Fibroblast of mammary gland (primary cell): ENCODE measurements at regions not wholly inside any gene's neighbourhood (a gene's known extent, or its start where the extent isn't known, plus 50 kb on each side); places are given as distances from the start of the nearest gene placed in this dataset.

Experiments used
- DNase-seq: peaks from one replicate; pipeline ENCODE4 v3.0.0-alpha.2; 2010; ENCODE audit warnings: low read depth
- H3K4me3 ChIP-seq: 2 replicates; pipeline ENCODE4 v1.5.1; 2011; ENCODE audit warnings: low read depth, mild to moderate bottlenecking, low read length, moderate library complexity; ENCODE audit not compliant: control insufficient read depth
- TF ChIP-seq, protein P1 (sequence below): conservative IDR thresholded peaks from 2 replicates; pipeline ENCODE4 v1.5.1; 2011; ENCODE audit warnings: low read depth, low read length, inconsistent platforms; ENCODE audit not compliant: control insufficient read depth, insufficient read depth

DNA sequence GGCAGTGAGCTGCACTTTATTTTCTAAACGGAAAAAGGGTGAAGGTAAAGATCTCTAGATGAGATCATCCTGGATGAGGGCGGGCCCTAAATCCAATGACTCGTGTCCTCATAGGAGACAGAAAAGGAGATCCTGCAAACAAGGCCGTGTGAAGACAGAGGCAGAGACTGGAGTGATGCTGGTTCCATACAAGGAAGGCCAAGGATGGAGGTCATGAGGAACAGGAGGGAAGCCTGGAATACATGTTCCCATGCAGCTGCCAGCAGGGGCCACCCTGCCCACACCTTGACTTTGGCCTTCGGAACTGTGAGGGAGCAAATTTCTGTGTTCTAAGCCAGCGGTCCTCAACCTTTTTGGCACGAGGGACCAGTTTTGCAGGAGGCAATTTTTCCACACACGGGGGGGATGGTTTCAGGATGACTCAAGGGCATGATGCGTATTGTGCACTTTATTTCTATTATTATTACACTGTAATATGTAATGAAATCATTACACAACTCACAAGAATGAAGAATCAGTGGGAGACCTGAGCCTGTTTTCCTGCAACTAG, 94.3 kb downstream of the PSMG1 start:
- TF ChIP-seq, protein P1, sequence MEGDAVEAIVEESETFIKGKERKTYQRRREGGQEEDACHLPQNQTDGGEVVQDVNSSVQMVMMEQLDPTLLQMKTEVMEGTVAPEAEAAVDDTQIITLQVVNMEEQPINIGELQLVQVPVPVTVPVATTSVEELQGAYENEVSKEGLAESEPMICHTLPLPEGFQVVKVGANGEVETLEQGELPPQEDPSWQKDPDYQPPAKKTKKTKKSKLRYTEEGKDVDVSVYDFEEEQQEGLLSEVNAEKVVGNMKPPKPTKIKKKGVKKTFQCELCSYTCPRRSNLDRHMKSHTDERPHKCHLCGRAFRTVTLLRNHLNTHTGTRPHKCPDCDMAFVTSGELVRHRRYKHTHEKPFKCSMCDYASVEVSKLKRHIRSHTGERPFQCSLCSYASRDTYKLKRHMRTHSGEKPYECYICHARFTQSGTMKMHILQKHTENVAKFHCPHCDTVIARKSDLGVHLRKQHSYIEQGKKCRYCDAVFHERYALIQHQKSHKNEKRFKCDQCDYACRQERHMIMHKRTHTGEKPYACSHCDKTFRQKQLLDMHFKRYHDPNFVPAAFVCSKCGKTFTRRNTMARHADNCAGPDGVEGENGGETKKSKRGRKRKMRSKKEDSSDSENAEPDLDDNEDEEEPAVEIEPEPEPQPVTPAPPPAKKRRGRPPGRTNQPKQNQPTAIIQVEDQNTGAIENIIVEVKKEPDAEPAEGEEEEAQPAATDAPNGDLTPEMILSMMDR = no peak
- peak; percentile 82 for DNase-seq
- no peak overlapping the region for H3K4me3 ChIP-seq

DNA sequence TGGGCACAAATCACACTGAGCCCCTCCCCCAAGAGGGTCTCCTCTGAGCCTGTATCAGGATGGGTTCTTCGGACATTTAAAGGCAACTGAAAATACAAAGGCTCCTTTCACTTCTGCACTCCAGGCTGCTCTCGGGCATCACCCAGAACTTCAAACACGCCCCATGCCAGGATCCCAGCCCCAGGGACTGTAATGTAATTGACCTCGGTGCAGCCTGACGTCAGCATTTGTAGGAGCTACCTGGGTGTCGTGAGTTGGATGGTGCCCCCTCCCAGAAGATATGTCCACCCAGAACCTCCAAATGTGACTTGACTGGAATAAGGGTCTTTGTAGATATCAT, 95.2 kb downstream of the PSMG1 start:
- no peak overlapping the region for H3K4me3 ChIP-seq
- DNase-seq = no peak
- TF ChIP-seq, protein P1 = no peak

DNA sequence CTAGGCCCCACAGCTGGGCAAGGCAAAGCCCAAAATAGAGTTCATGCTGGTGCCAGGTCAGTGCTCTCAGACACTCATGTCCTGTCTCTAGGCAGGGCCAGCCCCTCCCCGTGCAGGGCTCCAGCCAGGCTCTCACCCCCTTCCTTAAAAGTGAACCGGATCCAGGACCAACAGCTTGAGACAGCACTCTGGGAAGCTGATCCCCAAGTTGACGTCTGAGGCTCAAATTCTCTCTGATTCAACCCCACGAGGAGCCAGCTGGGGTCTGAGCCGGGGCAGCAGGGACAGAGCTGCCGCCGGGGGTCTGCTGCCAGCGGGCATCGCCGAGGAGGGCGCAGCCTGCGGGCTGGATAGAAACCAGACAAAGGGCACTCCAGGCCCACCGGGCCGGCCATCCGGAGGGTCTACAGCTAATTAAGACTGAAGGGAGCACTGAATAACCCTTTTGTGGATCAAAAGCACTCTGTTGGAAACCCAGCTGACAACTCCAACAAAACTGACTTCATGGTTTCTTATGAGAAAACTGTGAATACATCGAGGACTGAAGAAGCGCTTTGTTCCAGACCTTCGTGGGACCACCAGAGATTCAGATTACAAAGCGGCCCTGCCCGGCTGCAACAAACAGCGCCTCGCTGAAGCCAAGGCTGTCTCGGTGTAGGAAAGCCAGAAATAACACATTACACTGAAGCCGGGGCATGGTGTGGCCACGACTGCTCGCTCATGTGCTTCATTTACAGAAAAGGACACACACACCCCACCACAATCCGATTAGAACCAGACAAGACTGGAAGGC, 95.8 kb downstream of the PSMG1 start:
- no peak for DNase-seq
- no peak overlapping the region for H3K4me3 ChIP-seq
- TF ChIP-seq, protein P1 = no peak

DNA sequence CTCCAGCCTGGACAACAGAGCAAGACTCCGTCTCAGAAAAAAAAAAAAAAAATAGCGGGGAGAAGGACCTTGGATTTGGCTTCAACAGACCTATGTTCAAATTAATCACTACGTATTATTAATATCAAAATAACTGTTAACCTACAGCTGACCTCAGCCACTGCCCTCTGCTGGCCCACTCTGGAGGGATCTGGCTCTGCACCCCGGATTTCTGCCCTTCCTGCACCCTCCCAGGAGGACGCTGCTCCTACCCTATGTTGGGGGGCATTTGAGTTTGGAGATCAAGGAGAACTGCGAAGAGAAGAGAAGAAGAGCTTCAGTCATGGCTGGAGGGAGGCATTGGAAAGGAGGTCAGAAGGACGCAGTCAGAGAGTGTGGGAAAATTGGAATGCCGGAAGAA, 96.7 kb downstream of the PSMG1 start:
- DNase-seq = no peak
- no peak overlapping the region for H3K4me3 ChIP-seq
- TF ChIP-seq, protein P1 = peak; percentile 5

DNA sequence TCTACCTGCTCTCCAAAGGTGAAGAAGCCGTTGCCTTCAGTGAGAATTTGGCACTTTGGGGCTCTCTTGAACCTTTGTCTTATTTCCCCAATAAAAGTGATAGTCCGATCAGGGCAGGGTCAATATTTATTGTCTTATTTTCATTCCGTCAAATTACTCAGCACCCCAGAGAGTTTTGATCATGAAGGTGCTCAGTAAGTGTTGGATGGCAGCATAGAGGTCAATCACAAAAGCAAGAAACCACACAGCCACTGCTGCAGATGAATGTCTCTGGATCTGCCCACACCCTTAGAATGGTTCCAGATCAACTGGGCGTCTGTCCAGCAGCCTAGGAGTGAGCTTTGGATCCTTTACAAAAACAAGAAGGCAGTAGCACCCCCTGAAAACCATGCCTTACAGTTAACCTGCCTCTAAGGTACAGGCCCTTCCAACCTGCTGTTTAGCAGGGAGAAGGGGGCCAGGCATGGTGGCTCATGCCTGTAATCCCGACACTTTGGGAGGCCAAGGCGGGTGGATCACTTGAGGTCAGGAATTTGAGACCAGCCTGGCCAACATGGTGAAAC, 97.3 kb downstream of the PSMG1 start:
- no peak for DNase-seq
- TF ChIP-seq, protein P1 = no peak
- H3K4me3 ChIP-seq = no peak overlapping the region

DNA sequence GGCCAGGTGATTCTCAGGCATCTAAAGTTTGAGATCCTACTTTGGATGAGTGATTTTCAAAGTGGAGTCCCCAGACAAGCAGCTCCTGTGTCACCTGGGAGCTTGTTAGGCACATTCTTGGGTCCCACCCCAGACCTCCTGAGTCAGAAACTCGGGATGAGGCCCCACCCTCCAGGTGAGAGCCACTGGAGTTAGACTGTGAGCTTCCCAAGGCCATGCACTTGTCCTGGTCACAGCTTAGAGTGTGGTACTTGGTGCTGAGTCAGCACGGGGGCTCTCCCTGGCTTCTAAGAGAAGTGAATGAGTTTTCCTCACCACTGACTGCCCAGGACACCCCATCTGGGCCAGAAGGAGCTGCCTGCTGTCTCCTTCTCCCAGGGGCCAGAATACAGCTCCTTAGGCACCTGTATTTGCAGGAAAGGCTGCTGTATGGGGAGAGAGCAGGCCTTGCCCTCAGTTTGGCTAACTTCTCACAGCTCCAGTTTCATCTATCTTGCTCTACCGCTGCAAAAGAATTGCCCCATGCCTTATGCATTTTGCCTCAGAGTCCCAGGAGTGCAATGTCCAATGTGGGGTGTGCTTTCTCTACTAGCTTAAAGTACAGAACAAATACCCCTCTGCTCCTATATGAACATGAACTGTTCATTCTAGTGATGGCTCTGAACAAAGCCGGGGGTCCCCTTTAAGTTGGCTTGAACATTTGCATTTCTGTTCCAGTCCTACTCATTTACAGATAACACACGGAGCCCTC, 98.1 kb downstream of the PSMG1 start:
- H3K4me3 ChIP-seq = no peak overlapping the region
- DNase-seq = no peak

More for the DNA sequence above, 98.1 kb downstream of the PSMG1 start:
- TF ChIP-seq, protein P1 = no peak
